K562 (cell line): ENCODE measurements at regions not wholly inside any gene's neighbourhood (a gene's known extent, or its start where the extent isn't known, plus 50 kb on each side); places are given as distances from the start of the nearest gene placed in this dataset.

Experiments used
- ATAC-seq: fragments of 200-7000 bp; cut with Tn5 transposase; 3 replicates; pipeline ENCODE4 v1.9.1; 2020; ENCODE audit warnings: moderate library complexity
- BruUV-seq: library from RNA; stranded (reverse); fragments of 400-500 nt; replicated peaks from 2 replicates; lab custom pipeline; 2021; lab: Mats Ljungman, UMichigan
- CTCF ChIA-PET: fragments of 300-600 bp; formaldehyde crosslinking; extraction: SDS; loops from one replicate; lab custom pipeline; 2021; ENCODE audit warnings: low intra/inter-chr PET ratio; lab: Yijun Ruan, JAX
- POLR2A ChIA-PET: fragments of 300-600, 350-650 bp; sonication (Branson Sonifier 250); formaldehyde crosslinking; extraction: SDS; loops from one replicate; lab custom pipeline; 2021; ENCODE audit warnings: antibody characterized with exemption, inconsistent platforms; lab: Yijun Ruan, JAX
- DNase-seq, 4 experiments: peaks; one replicate each; pipeline versions ENCODE4 v3.0.0 to v3.0.0-alpha.2; 2011 to 2018; ENCODE audit warnings: low spot score in 3 of 4, mixed read lengths in 3 of 4; ENCODE audit errors: extremely low read depth in 1 of 4
- FAIRE-seq: peaks from 2 replicates; lab custom pipeline; 2011; peaks lifted over from hg19 to GRCh38; lab: Jason Lieb, UNC
- H2AFZ ChIP-seq: 2 replicates; pipeline ENCODE4 v1.6.0; 2011; ENCODE audit warnings: low read depth, low read length, control low read depth, inconsistent platforms
- H3K27ac ChIP-seq: fragments of 200-600 bp; 3 replicates; pipeline ENCODE4 v1.8.0; 2011; ENCODE audit warnings: low read depth, mild to moderate bottlenecking, control low read depth, inconsistent platforms, low read length, moderate library complexity, mixed read lengths; ENCODE audit errors: extremely low read depth
- H3K27me3 ChIP-seq, 2 experiments: fragments of 300-600 bp in 1 of 2; 2 replicates in 1 of 2; 3 replicates in 1 of 2; pipeline versions ENCODE4 v1.6.0 to v1.8.0; 2011; ENCODE audit warnings: inconsistent platforms in 2 of 2, low read length in 2 of 2, mild to moderate bottlenecking in 1 of 2, mixed read lengths in 1 of 2, moderate library complexity in 1 of 2; ENCODE audit not compliant: control insufficient read depth in 2 of 2, insufficient read depth in 2 of 2
- H3K36me3 ChIP-seq: fragments of 300-600 bp; 3 replicates; pipeline ENCODE4 v1.8.0; 2011; ENCODE audit warnings: mild to moderate bottlenecking, low read length, inconsistent platforms; ENCODE audit not compliant: control insufficient read depth, insufficient read depth
- H3K4me1 ChIP-seq, 2 experiments: fragments of 200-600 bp in 1 of 2; replicated peaks in 1 of 2; 2 replicates in 1 of 2; 3 replicates in 1 of 2; pipeline versions ENCODE4 v1.5.1 to v1.8.0; 2011; ENCODE audit warnings: inconsistent platforms in 2 of 2, low read length in 2 of 2, mild to moderate bottlenecking in 1 of 2, mixed read lengths in 1 of 2, moderate library complexity in 1 of 2; ENCODE audit not compliant: control insufficient read depth in 2 of 2, insufficient read depth in 2 of 2
- H3K4me2 ChIP-seq: 2 replicates; pipeline ENCODE4 v1.6.1; 2011; ENCODE audit warnings: low read length, control low read depth, inconsistent platforms, mixed read lengths; ENCODE audit not compliant: insufficient read depth
- H3K4me3 ChIP-seq: fragments of 200-600 bp; sonication (generic), shearing (Covaris generic); 2 replicates; pipeline ENCODE4 v1.5.1; 2016; ENCODE audit warnings: control low read depth, inconsistent platforms
- H3K79me2 ChIP-seq: fragments of 200-600 bp; 3 replicates; pipeline ENCODE4 v1.8.0; 2011; ENCODE audit warnings: low read length, inconsistent platforms; ENCODE audit not compliant: control insufficient read depth, insufficient read depth
- H3K9ac ChIP-seq, 2 experiments: 2 replicates each; pipeline versions ENCODE4 v1.6.0 to v1.6.1; 2011; ENCODE audit warnings: low read depth in 2 of 2, low read length in 2 of 2, control low read depth in 1 of 2, inconsistent platforms in 1 of 2, mild to moderate bottlenecking in 1 of 2, mixed read lengths in 1 of 2; ENCODE audit not compliant: insufficient read depth in 1 of 2
- H3K9me1 ChIP-seq: one replicate; pipeline ENCODE4 v1.6.0; 2011; ENCODE audit warnings: inconsistent platforms, mild to moderate bottlenecking, low read length, moderate library complexity; ENCODE audit not compliant: control insufficient read depth, insufficient read depth
- H3K9me3 ChIP-seq: replicated peaks from 2 replicates; pipeline ENCODE4 v1.5.1; 2011; ENCODE audit warnings: low read depth, low read length, inconsistent platforms; ENCODE audit not compliant: control insufficient read depth, insufficient read depth
- H4K20me1 ChIP-seq: replicated peaks from 2 replicates; pipeline ENCODE4 v1.6.1; 2011; ENCODE audit warnings: low read length, inconsistent platforms, mixed read lengths; ENCODE audit not compliant: control insufficient read depth, insufficient read depth
- ADNP ChIP-seq: fragments of 200-800 bp; sonication (Bioruptor generic); IDR thresholded peaks from 2 replicates; pipeline ENCODE4 v1.6.1; 2016; ENCODE audit warnings: missing genetic modification characterization, missing compliant biosample characterization
- C11orf30 ChIP-seq: fragments of 450-650 bp; IDR thresholded peaks from 2 replicates; pipeline ENCODE4 v1.6.1; 2016; ENCODE audit warnings: low read depth, mild to moderate bottlenecking
- CBFB ChIP-seq: sonication (generic); formaldehyde crosslinking; IDR thresholded peaks from 2 replicates; pipeline ENCODE4 v1.4.0; 2020; ENCODE audit warnings: mild to moderate bottlenecking, missing genetic modification reagents
- CHD4 ChIP-seq: fragments of 200-600 bp; sonication (generic); IDR thresholded peaks from 3 replicates; pipeline ENCODE4 v1.6.1; 2012; ENCODE audit warnings: low read depth, mild to moderate bottlenecking, mixed read lengths, low read length, inconsistent platforms; ENCODE audit not compliant: insufficient read depth, insufficient replicate concordance, poor library complexity, severe bottlenecking
- ELK1 ChIP-seq: sonication (generic); formaldehyde crosslinking; IDR thresholded peaks from 2 replicates; pipeline ENCODE4 v1.8.1; 2022; ENCODE audit warnings: missing genetic modification reagents
- IFI16 ChIP-seq: fragments of 250-450 bp; sonication (Bioruptor Pico); IDR thresholded peaks from 2 replicates; pipeline ENCODE4 v2.1.2; 2022; ENCODE audit warnings: mild to moderate bottlenecking, inconsistent platforms
- KAT2B ChIP-seq: IDR thresholded peaks from one replicate; pipeline ENCODE4 v1.6.1; 2012; ENCODE audit warnings: low read depth, mild to moderate bottlenecking, control low read depth, inconsistent platforms, low read length, moderate library complexity
- PPARD ChIP-seq: fragments of 250-450 bp; sonication (Bioruptor Pico); IDR thresholded peaks from 2 replicates; pipeline ENCODE4 v1.8.0; 2022; ENCODE audit warnings: inconsistent platforms, mild to moderate bottlenecking, moderate library complexity
- STAG1 ChIP-seq: sonication (generic); formaldehyde crosslinking; IDR thresholded peaks from 2 replicates; pipeline ENCODE4 v1.5.0; 2020; ENCODE audit warnings: missing genetic modification reagents, borderline replicate concordance
- ZNF224 ChIP-seq: sonication (generic); formaldehyde crosslinking; IDR thresholded peaks from 2 replicates; pipeline ENCODE4 v1.8.0; 2022; ENCODE audit warnings: mild to moderate bottlenecking, missing genetic modification reagents
- ZNF316 ChIP-seq: fragments of 450-650 bp; IDR thresholded peaks from 2 replicates; pipeline ENCODE4 v1.6.1; 2016
- WGBS: fragments of 100-300 bp; shearing (Covaris generic); methylation state at CpG from one replicate; pipeline ENCODE4 v1.1.6; 2016; ENCODE audit warnings: low coverage, mixed read lengths; ENCODE audit not compliant: insufficient coverage; ENCODE audit errors: missing lambda C conversion rate; 5-methylcytosine and 5-hydroxymethylcytosine counted together
- in situ Hi-C: fragments of 300-500 bp; cut with MboI; formaldehyde crosslinking; loops from 4 replicates; pipeline ENCODE4 v1.15.0; 2018; ENCODE audit warnings: inconsistent platforms, mixed read lengths
- intact Hi-C: fragments of 100-400 bp; cut with micrococcal nuclease; formaldehyde crosslinking; loops from 2 replicates; pipeline ENCODE4 v1.14.2; 2022
- TF ChIP-seq, protein P1 (sequence below): fragments of 200-800 bp; sonication (Bioruptor generic); IDR thresholded peaks from 2 replicates; pipeline ENCODE4 v1.6.1; 2016; ENCODE audit warnings: missing genetic modification characterization, missing compliant biosample characterization

DNA sequence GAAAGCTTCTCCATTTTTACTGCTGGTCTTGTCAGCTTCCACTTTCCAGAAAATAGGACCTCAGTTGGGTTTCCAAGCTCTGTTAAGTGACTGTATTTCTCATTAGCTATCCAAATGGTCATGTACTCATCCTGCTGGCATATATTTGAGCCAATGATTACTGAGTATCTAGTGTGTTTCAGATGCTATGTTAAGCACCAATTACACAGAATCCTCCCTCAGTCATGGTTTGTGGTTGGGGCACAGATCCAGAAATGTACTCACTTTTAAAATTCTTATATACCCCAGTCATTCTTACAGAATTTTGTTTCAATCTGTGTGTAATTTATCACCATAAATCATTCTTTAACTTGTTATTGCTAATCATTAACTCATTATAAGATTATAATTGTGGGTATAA, 362.3 kb upstream of the MTPN start (continued):
- TF ChIP-seq, protein P1, sequence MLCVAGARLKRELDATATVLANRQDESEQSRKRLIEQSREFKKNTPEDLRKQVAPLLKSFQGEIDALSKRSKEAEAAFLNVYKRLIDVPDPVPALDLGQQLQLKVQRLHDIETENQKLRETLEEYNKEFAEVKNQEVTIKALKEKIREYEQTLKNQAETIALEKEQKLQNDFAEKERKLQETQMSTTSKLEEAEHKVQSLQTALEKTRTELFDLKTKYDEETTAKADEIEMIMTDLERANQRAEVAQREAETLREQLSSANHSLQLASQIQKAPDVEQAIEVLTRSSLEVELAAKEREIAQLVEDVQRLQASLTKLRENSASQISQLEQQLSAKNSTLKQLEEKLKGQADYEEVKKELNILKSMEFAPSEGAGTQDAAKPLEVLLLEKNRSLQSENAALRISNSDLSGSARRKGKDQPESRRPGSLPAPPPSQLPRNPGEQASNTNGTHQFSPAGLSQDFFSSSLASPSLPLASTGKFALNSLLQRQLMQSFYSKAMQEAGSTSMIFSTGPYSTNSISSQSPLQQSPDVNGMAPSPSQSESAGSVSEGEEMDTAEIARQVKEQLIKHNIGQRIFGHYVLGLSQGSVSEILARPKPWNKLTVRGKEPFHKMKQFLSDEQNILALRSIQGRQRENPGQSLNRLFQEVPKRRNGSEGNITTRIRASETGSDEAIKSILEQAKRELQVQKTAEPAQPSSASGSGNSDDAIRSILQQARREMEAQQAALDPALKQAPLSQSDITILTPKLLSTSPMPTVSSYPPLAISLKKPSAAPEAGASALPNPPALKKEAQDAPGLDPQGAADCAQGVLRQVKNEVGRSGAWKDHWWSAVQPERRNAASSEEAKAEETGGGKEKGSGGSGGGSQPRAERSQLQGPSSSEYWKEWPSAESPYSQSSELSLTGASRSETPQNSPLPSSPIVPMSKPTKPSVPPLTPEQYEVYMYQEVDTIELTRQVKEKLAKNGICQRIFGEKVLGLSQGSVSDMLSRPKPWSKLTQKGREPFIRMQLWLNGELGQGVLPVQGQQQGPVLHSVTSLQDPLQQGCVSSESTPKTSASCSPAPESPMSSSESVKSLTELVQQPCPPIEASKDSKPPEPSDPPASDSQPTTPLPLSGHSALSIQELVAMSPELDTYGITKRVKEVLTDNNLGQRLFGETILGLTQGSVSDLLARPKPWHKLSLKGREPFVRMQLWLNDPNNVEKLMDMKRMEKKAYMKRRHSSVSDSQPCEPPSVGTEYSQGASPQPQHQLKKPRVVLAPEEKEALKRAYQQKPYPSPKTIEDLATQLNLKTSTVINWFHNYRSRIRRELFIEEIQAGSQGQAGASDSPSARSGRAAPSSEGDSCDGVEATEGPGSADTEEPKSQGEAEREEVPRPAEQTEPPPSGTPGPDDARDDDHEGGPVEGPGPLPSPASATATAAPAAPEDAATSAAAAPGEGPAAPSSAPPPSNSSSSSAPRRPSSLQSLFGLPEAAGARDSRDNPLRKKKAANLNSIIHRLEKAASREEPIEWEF (CRISPR knock-in tag), result no peak
- TF ChIP-seq CBFB (CRISPR knock-in tag) (no peak), KAT2B (no peak)

GRCh38 chr7:136336932-136337331, 359.8 kb upstream of the MTPN start:
- H3K9me1 ChIP-seq, result no peaks in the 10 kb centered on the region
- H3K79me2 ChIP-seq, result no peaks in the 10 kb centered on the region
- CTCF ChIA-PET, result no interaction called here
- DNase-seq (no peak), ATAC-seq (no peak), FAIRE-seq (no peak)
- BruUV-seq, result no TSS peak
- no peak for TF ChIP-seq IFI16 (CRISPR knock-in tag)
- no peak for TF ChIP-seq ELK1
- TF ChIP-seq CHD4, result no peak
- no peak for TF ChIP-seq PPARD (CRISPR knock-in tag)
- TF ChIP-seq STAG1 (CRISPR knock-in tag), result no peak
- no peak for TF ChIP-seq ADNP
- peak; percentile 70; the same call in 1 of the 2 replicates for TF ChIP-seq ZNF316
- TF ChIP-seq ZNF224 (CRISPR knock-in tag), result no peak
- 0 out of 2 replicates have a peak, but pooled peaks have one; percentile 45 for TF ChIP-seq C11orf30
- intact Hi-C loops, result no loop called here
- H3K9ac ChIP-seq, result no peak overlapping the region
- H4K20me1 ChIP-seq, result no peaks in the 10 kb centered on the region
- POLR2A ChIA-PET, result interaction anchor here (0.9 kb wide), 1 partner anchor 42 kb away, joined by 3 read pairs; no protein-coding TSS in a partner anchor
- H3K27ac ChIP-seq, result no peak overlapping the region
- H3K4me1 ChIP-seq, result no peaks in the 10 kb centered on the region
- H2AFZ ChIP-seq, result no peak overlapping the region
- no peaks in the 10 kb centered on the region for H3K9me3 ChIP-seq
- H3K27me3 ChIP-seq, result no peaks in the 10 kb centered on the region
- no peak overlapping the region for H3K4me2 ChIP-seq
- no peaks in the 10 kb centered on the region for H3K36me3 ChIP-seq
- no peak overlapping the region for H3K4me3 ChIP-seq
- in situ Hi-C loops, result no loop called here
- WGBS, result 11% methylated on average over 2 of the region's 2 CpGs
